HepG2 (cell line): ENCODE measurements at regions not wholly inside any gene's neighbourhood (a gene's known extent, or its start where the extent isn't known, plus 50 kb on each side); places are given as distances from the start of the nearest gene placed in this dataset.

Experiments used
- ATAC-seq: fragments of 200-7000 bp; cut with Tn5 transposase; 3 replicates; pipeline ENCODE4 v1.9.1; 2020; ENCODE audit warnings: mild to moderate bottlenecking, moderate library complexity
- BruUV-seq: library from RNA; stranded (reverse); fragments of 400-500 nt; replicated peaks from 2 replicates; lab custom pipeline; 2021; lab: Mats Ljungman, UMichigan
- CTCF ChIA-PET: fragments of 300-600 bp; formaldehyde crosslinking; extraction: SDS; loops from one replicate; lab custom pipeline; 2021; ENCODE audit warnings: low total read pairs, inconsistent platforms, low intra/inter-chr PET ratio; lab: Yijun Ruan, JAX
- POLR2A ChIA-PET: fragments of 350-600 bp; sonication (Branson Sonifier 250); formaldehyde crosslinking; loops from one replicate; lab custom pipeline; 2020; ENCODE audit warnings: antibody characterized with exemption, inconsistent platforms; lab: Yijun Ruan, JAX
- DNase-seq: peaks from one replicate; pipeline ENCODE4 v3.0.0-alpha.2; 2015; ENCODE audit warnings: low spot score
- FAIRE-seq: peaks from 3 replicates; lab custom pipeline; 2011; peaks lifted over from hg19 to GRCh38; lab: Jason Lieb, UNC
- H2AFZ ChIP-seq: one replicate; pipeline ENCODE4 v1.6.1; 2011; ENCODE audit warnings: low read length, inconsistent platforms
- H3K27ac ChIP-seq: fragments of 300-600 bp; 3 replicates; pipeline ENCODE4 v1.8.0; 2011; ENCODE audit warnings: mixed run types, mild to moderate bottlenecking, mixed read lengths, low read length, inconsistent platforms; ENCODE audit not compliant: insufficient read depth; ENCODE audit errors: extremely low read length
- H3K27me3 ChIP-seq, 2 experiments: fragments of 200-600 bp in 1 of 2; 2 replicates in 1 of 2; 3 replicates in 1 of 2; pipeline versions ENCODE4 v1.6.0 to v1.8.0; 2011; ENCODE audit warnings: low read length in 2 of 2, mild to moderate bottlenecking in 2 of 2, moderate library complexity in 2 of 2, inconsistent platforms in 1 of 2; ENCODE audit not compliant: insufficient read depth in 2 of 2, control insufficient read depth in 1 of 2
- H3K36me3 ChIP-seq, 2 experiments: fragments of 200-600 bp in 1 of 2; replicated peaks in 1 of 2; 2 replicates in 1 of 2; 3 replicates in 1 of 2; pipeline versions ENCODE4 v1.5.1 to v1.8.0; 2011; ENCODE audit warnings: low read length in 2 of 2, inconsistent platforms in 1 of 2; ENCODE audit not compliant: insufficient read depth in 2 of 2, control insufficient read depth in 1 of 2
- H3K4me1 ChIP-seq: 2 replicates; pipeline ENCODE4 v1.5.1; 2012; ENCODE audit warnings: low read length, inconsistent platforms; ENCODE audit not compliant: insufficient read depth
- H3K4me2 ChIP-seq: 2 replicates; pipeline ENCODE4 v1.6.0; 2011; ENCODE audit warnings: low read depth, low read length, inconsistent platforms
- H3K4me3 ChIP-seq, 3 experiments: fragments of 200-600 bp in 1 of 3; sonication (generic), shearing (Covaris generic) in 1 of 3; replicated peaks in 1 of 3; 2 replicates each; pipeline ENCODE4 v1.5.1; 2011 to 2016; ENCODE audit warnings: low read length in 3 of 3, inconsistent platforms in 2 of 3, low read depth in 2 of 3, mild to moderate bottlenecking in 2 of 3, control low read depth in 1 of 3, mixed read lengths in 1 of 3; ENCODE audit not compliant: insufficient read depth in 1 of 3
- H3K79me2 ChIP-seq: one replicate; pipeline ENCODE4 v1.6.1; 2011; ENCODE audit warnings: low read length, inconsistent platforms; ENCODE audit not compliant: insufficient read depth
- H3K9ac ChIP-seq: 2 replicates; pipeline ENCODE4 v1.6.0; 2011; ENCODE audit warnings: mild to moderate bottlenecking, low read depth, low read length, inconsistent platforms; ENCODE audit not compliant: insufficient read depth
- H3K9me3 ChIP-seq: 2 replicates; pipeline ENCODE4 v1.5.1; 2012; ENCODE audit warnings: mild to moderate bottlenecking, low read length
- H4K20me1 ChIP-seq: 2 replicates; pipeline ENCODE4 v1.6.0; 2011; ENCODE audit warnings: inconsistent platforms, mild to moderate bottlenecking, low read length, moderate library complexity; ENCODE audit not compliant: insufficient read depth
- ESRRA ChIP-seq: sonication (generic); formaldehyde crosslinking; IDR thresholded peaks from 2 replicates; pipeline ENCODE4 v1.5.1; 2020; ENCODE audit warnings: mild to moderate bottlenecking, low read depth, missing genetic modification reagents
- FOSL1 ChIP-seq: sonication (generic); formaldehyde crosslinking; IDR thresholded peaks from 2 replicates; pipeline ENCODE4 v1.9.0; 2021; ENCODE audit warnings: missing genetic modification reagents, borderline replicate concordance
- FOXA1 ChIP-seq, 2 experiments: fragments of 450-650 bp in 1 of 2; sonication (generic) in 1 of 2; formaldehyde crosslinking in 1 of 2; IDR thresholded peaks; 2 replicates each; pipeline versions ENCODE4 v1.4.0 to v1.6.1; 2016 to 2020; ENCODE audit warnings: missing genetic modification reagents in 1 of 2
- FOXK2 ChIP-seq: fragments of 450-650 bp; IDR thresholded peaks from 2 replicates; pipeline ENCODE4 v1.6.1; 2016
- HMG20B ChIP-seq: conservative IDR thresholded peaks from 2 replicates; pipeline ENCODE4 v1.6.1; 2016; ENCODE audit warnings: missing genetic modification reagents, missing compliant biosample characterization
- ISL2 ChIP-seq: sonication (generic); formaldehyde crosslinking; IDR thresholded peaks from 2 replicates; pipeline ENCODE4 v1.5.0; 2020; ENCODE audit warnings: missing genetic modification reagents
- PAWR ChIP-seq: sonication (generic); formaldehyde crosslinking; IDR thresholded peaks from 2 replicates; pipeline ENCODE4 v1.4.0; 2020; ENCODE audit warnings: missing genetic modification reagents, mild to moderate bottlenecking, borderline replicate concordance
- PAX8 ChIP-seq: sonication (generic); formaldehyde crosslinking; IDR thresholded peaks from 2 replicates; pipeline ENCODE4 v1.8.0; 2022; ENCODE audit warnings: mild to moderate bottlenecking, missing genetic modification reagents, borderline replicate concordance
- SP4 ChIP-seq: sonication (generic); formaldehyde crosslinking; IDR thresholded peaks from 2 replicates; pipeline ENCODE4 v1.8.1; 2023; ENCODE audit warnings: mild to moderate bottlenecking, missing genetic modification reagents
- ZFP37 ChIP-seq: sonication (generic); formaldehyde crosslinking; IDR thresholded peaks from 2 replicates; pipeline ENCODE4 v1.4.0; 2020; ENCODE audit warnings: missing genetic modification reagents, borderline replicate concordance
- ZNF124 ChIP-seq: sonication (generic); formaldehyde crosslinking; IDR thresholded peaks from 2 replicates; pipeline ENCODE4 v1.4.0; 2020; ENCODE audit warnings: missing genetic modification reagents
- ZNF672 ChIP-seq: sonication (generic); formaldehyde crosslinking; IDR thresholded peaks from 2 replicates; pipeline ENCODE4 v1.8.1; 2022; ENCODE audit warnings: missing genetic modification reagents
- ZNF678 ChIP-seq: sonication (generic); formaldehyde crosslinking; IDR thresholded peaks from 2 replicates; pipeline ENCODE4 v1.4.0; 2020; ENCODE audit warnings: mild to moderate bottlenecking, missing genetic modification reagents
- WGBS: methylation state at CpG from one replicate; pipeline ENCODE4 v1.1.6; 2017; ENCODE audit warnings: low lambda C conversion rate; 5-methylcytosine and 5-hydroxymethylcytosine counted together
- in situ Hi-C: cut with HindIII; loops from 2 replicates; pipeline ENCODE4 v1.10.0; 2017; ENCODE audit warnings: low pct_unique_long_range_greater_than_20kb; ENCODE audit not compliant: extremely low pct_ligation_motif_present
- intact Hi-C: fragments of 100-400 bp; cut with micrococcal nuclease; formaldehyde crosslinking; loops from one replicate; pipeline ENCODE4 v1.10.0; 2022; ENCODE audit not compliant: unreplicated experiment
- TF ChIP-seq, protein P1 (sequence below): sonication (generic); formaldehyde crosslinking; IDR thresholded peaks from 2 replicates; pipeline ENCODE4 v1.8.0; 2022; ENCODE audit warnings: mild to moderate bottlenecking, missing genetic modification reagents
- TF ChIP-seq, protein P2 (sequence below): IDR thresholded peaks from 2 replicates; pipeline ENCODE4 v1.6.1; 2012; ENCODE audit warnings: low read depth, low read length, improper control_type of control experiment

DNA sequence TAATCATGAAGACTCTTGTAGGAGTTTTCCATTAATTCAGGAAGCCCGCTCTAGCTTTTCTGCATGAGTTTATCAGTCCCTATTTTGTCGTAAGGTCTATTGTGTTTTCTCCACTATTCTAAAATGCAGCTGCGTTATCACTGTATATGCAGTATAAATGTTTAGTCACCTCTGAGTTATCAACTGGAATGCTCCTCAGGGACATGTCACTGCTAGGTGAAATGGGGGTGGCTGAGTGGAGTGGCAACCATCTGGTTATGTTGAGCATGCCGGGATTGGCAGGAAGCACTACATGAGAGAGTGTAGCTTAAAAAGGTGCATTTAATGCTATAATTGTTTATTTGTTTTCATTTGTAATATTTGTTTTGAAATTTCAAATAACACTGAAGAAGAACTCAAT is 285.2 kb upstream of the ELAC2 start (continued):
- TF ChIP-seq PAX8 (CRISPR knock-in tag): no peak
- TF ChIP-seq ZNF672: no peak
- TF ChIP-seq HMG20B: no peak
- no peak for TF ChIP-seq FOXA1 (IDR thresholded peaks at IDR 0.05)
- TF ChIP-seq FOXA1 (CRISPR knock-in tag; IDR thresholded peaks at IDR 0.05): no peak
- TF ChIP-seq FOSL1: no peak
- TF ChIP-seq ZNF124 (CRISPR knock-in tag): no peak

DNA sequence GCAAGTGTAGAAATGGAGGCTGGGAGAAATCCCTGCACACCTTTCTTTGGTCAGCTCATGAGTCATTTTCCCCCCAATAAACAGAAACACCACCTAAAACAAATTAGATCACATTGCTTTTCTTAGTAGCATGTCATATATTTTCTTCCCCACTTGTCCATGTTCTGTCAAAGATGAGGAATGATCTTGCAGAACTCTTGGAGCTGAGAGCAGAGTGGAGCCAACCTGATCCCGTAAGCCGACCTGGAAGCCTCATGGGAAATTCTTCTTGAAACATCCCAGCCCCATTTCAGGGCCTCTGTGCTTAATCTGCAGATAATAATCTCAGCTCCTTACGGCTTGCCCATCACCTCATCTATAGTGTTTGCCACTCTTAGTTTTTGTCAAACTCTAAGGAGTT is 284.6 kb upstream of the ELAC2 start:
- BruUV-seq: no TSS peak
- Histone ChIP-seq H3K27me3 (no peaks in the 10 kb centered on the region), H4K20me1 (no peaks in the 10 kb centered on the region), H3K9ac (no peak overlapping the region), H3K27ac (no peak overlapping the region), H2AFZ (no peak overlapping the region), H3K79me2 (no peaks in the 10 kb centered on the region), H3K4me1 (peaks cover 10% of the 10 kb centered on the region), H3K4me3 (no peak overlapping the region), H3K4me2 (no peak overlapping the region), H3K9me3 (no peaks in the 10 kb centered on the region), H3K36me3 (no peaks in the 10 kb centered on the region)
- in situ Hi-C loops (no loop called here), intact Hi-C loops (no loop called here)
- 54% methylated on average over 3 of the region's 3 CpGs for WGBS
- TF ChIP-seq ISL2 (CRISPR knock-in tag) (no peak), ZNF678 (no peak), ESRRA (CRISPR knock-in tag) (no peak), SP4 (CRISPR knock-in tag) (no peak), PAWR (CRISPR knock-in tag) (no peak), FOXK2 (no peak), ZFP37 (CRISPR knock-in tag) (no peak)
- TF ChIP-seq, protein P1, sequence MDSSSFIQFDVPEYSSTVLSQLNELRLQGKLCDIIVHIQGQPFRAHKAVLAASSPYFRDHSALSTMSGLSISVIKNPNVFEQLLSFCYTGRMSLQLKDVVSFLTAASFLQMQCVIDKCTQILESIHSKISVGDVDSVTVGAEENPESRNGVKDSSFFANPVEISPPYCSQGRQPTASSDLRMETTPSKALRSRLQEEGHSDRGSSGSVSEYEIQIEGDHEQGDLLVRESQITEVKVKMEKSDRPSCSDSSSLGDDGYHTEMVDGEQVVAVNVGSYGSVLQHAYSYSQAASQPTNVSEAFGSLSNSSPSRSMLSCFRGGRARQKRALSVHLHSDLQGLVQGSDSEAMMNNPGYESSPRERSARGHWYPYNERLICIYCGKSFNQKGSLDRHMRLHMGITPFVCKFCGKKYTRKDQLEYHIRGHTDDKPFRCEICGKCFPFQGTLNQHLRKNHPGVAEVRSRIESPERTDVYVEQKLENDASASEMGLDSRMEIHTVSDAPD (CRISPR knock-in tag): no peak
- TF ChIP-seq, protein P2, sequence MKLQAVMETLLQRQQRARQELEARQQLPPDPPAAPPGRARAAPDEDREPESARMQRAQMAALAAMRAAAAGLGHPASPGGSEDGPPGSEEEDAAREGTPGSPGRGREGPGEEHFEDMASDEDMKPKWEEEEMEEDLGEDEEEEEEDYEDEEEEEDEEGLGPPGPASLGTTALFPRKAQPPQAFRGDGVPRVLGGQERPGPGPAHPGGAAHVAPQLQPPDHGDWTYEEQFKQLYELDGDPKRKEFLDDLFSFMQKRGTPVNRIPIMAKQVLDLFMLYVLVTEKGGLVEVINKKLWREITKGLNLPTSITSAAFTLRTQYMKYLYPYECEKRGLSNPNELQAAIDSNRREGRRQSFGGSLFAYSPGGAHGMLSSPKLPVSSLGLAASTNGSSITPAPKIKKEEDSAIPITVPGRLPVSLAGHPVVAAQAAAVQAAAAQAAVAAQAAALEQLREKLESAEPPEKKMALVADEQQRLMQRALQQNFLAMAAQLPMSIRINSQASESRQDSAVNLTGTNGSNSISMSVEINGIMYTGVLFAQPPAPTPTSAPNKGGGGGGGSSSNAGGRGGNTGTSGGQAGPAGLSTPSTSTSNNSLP: no peak
- ATAC-seq (no peak), DNase-seq (no peak), FAIRE-seq (no peak)
- CTCF ChIA-PET: no interaction called here
- POLR2A ChIA-PET: no interaction called here
